OCI-LY1 (cell line): ENCODE measurements at regions not wholly inside any gene's neighbourhood (a gene's known extent, or its start where the extent isn't known, plus 50 kb on each side); places are given as distances from the start of the nearest gene placed in this dataset.

ENCODE experiments used
- H2AFZ ChIP-seq: fragments of 200-600 bp; sonication (generic), shearing (Covaris generic); 2 replicates; pipeline ENCODE4 v1.6.0; 2014; ENCODE audit warnings: antibody characterized with exemption, mild to moderate bottlenecking, low read length
- H3F3A ChIP-seq: fragments of 200-600 bp; sonication (generic), shearing (Covaris generic); 2 replicates; pipeline ENCODE4 v1.6.0; 2014; ENCODE audit warnings: mild to moderate bottlenecking, antibody characterized with exemption, low read length, moderate library complexity; ENCODE audit not compliant: insufficient read depth
- H3K27ac ChIP-seq: fragments of 200-600 bp; sonication (generic); 2 replicates; pipeline ENCODE4 v1.5.1; 2014; ENCODE audit warnings: low read length, mixed run types, mild to moderate bottlenecking, low read depth; ENCODE audit not compliant: poor library complexity, severe bottlenecking
- H3K27me3 ChIP-seq: fragments of 200-600 bp; sonication (generic); 2 replicates; pipeline ENCODE4 v1.6.0; 2014; ENCODE audit warnings: antibody characterized with exemption, mild to moderate bottlenecking, low read length, moderate library complexity; ENCODE audit not compliant: insufficient read depth
- H3K36me3 ChIP-seq: fragments of 200-600 bp; sonication (generic); 2 replicates; pipeline ENCODE4 v1.6.1; 2014; ENCODE audit warnings: mild to moderate bottlenecking, antibody characterized with exemption, low read length, moderate library complexity, mixed read lengths; ENCODE audit not compliant: insufficient read depth
- H3K4me1 ChIP-seq: fragments of 200-600 bp; sonication (generic); 2 replicates; pipeline ENCODE4 v1.5.1; 2014; ENCODE audit warnings: mild to moderate bottlenecking, low read length, moderate library complexity; ENCODE audit not compliant: insufficient read depth, severe bottlenecking
- H3K4me2 ChIP-seq: fragments of 200-600 bp; sonication (generic), shearing (Covaris generic); 2 replicates; pipeline ENCODE4 v1.6.1; 2014; ENCODE audit warnings: low read length
- H3K4me3 ChIP-seq: fragments of 200-600 bp; sonication (generic); 2 replicates; pipeline ENCODE4 v1.5.1; 2014; ENCODE audit warnings: low read length, low read depth, mild to moderate bottlenecking, mixed read lengths; ENCODE audit not compliant: poor library complexity, severe bottlenecking
- H3K79me2 ChIP-seq: fragments of 200-600 bp; shearing (Covaris generic); 2 replicates; pipeline ENCODE4 v1.6.1; 2016; ENCODE audit warnings: mixed run types, low read length, mixed read lengths; ENCODE audit not compliant: insufficient read depth
- H3K9ac ChIP-seq: fragments of 200-600 bp; sonication (generic), shearing (Covaris generic); 2 replicates; pipeline ENCODE4 v1.6.1; 2014; ENCODE audit warnings: mild to moderate bottlenecking, low read length, mixed read lengths
- H3K9me2 ChIP-seq: fragments of 200-600 bp; sonication (generic), shearing (Covaris generic); 2 replicates; pipeline ENCODE4 v1.6.1; 2014; ENCODE audit warnings: low read depth, mild to moderate bottlenecking, low read length, mixed read lengths
- H3K9me3 ChIP-seq: fragments of 200-600 bp; shearing (Covaris generic); 2 replicates; pipeline ENCODE4 v1.6.1; 2014; ENCODE audit warnings: low read length, mixed read lengths
- H4K20me1 ChIP-seq: fragments of 200-600 bp; sonication (generic), shearing (Covaris generic); 2 replicates; pipeline ENCODE4 v1.6.0; 2016; ENCODE audit warnings: mild to moderate bottlenecking, low read length; ENCODE audit not compliant: insufficient read depth
- CTCF ChIP-seq: fragments of 200-600 bp; sonication (generic), shearing (Covaris generic); IDR thresholded peaks from 2 replicates; pipeline ENCODE4 v1.5.1; 2017; ENCODE audit warnings: mild to moderate bottlenecking, antibody characterized with exemption, low read length, moderate library complexity, mixed read lengths
- EZH2 ChIP-seq: fragments of 200-600 bp; sonication (generic), shearing (Covaris generic); IDR thresholded peaks from 2 replicates; pipeline ENCODE4 v1.8.0; 2017; ENCODE audit warnings: borderline replicate concordance, mixed run types, mild to moderate bottlenecking, antibody characterized with exemption, low read length, moderate library complexity, mixed read lengths

GRCh38 chr5:142246258-142246657 is 78.6 kb downstream of the SPRY4 start:
- H3K4me2 ChIP-seq: no peak overlapping the region
- H3K9ac ChIP-seq: no peak overlapping the region
- no peak overlapping the region for H2AFZ ChIP-seq
- no peak overlapping the region for H3K27ac ChIP-seq
- no peaks in the 10 kb centered on the region for H4K20me1 ChIP-seq
- peaks cover 9% of the 10 kb centered on the region; the same call in 1 of the 2 replicates for H3K27me3 ChIP-seq
- H3F3A ChIP-seq: no peaks in the 10 kb centered on the region
- H3K9me3 ChIP-seq: 0 out of 2 replicates have a peak, but pooled peaks cover 2% of the 10 kb centered on the region
- H3K36me3 ChIP-seq: no peaks in the 10 kb centered on the region; the same call in 1 of the 2 replicates
- no peaks in the 10 kb centered on the region for H3K79me2 ChIP-seq
- TF ChIP-seq EZH2 (no peak), CTCF (no peak)
- H3K4me3 ChIP-seq: no peak overlapping the region
- H3K9me2 ChIP-seq: no peaks in the 10 kb centered on the region
- H3K4me1 ChIP-seq: no peaks in the 10 kb centered on the region

DNA sequence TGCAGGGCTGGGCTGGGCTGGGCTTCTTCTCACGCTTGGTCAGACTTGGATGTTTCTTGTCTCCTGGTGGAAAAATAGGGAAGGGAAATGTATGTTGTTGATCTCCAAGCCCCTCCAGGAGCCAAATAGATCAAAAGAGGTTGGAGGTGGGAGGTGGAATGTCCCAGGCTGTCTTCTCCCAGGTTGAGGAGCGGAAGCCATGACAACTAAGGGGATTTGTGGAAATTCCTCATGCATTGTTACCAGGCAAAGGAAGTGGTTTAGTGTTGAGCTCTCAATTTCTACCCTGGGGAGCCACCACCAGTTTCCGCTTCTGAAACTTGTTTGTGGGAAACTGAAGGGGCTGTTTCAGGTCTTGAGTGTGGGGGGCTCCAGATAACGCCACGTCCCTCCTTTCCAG is 79.0 kb downstream of the SPRY4 start:
- H3K27me3 ChIP-seq: peaks cover 9% of the 10 kb centered on the region; the same call in 1 of the 2 replicates
- H3K9me2 ChIP-seq: no peaks in the 10 kb centered on the region
- no peaks in the 10 kb centered on the region for H3K79me2 ChIP-seq
- no peaks in the 10 kb centered on the region for H4K20me1 ChIP-seq
- TF ChIP-seq EZH2 (no peak), CTCF (no peak)
- H2AFZ ChIP-seq: no peak overlapping the region
- H3K27ac ChIP-seq: no peak overlapping the region
- no peak overlapping the region for H3K4me2 ChIP-seq
- no peaks in the 10 kb centered on the region; the same call in 1 of the 2 replicates for H3K36me3 ChIP-seq
- H3K4me3 ChIP-seq: no peak overlapping the region
- no peaks in the 10 kb centered on the region for H3K4me1 ChIP-seq
- no peaks in the 10 kb centered on the region for H3F3A ChIP-seq
- H3K9ac ChIP-seq: no peak overlapping the region
- 0 out of 2 replicates have a peak, but pooled peaks cover 2% of the 10 kb centered on the region for H3K9me3 ChIP-seq

DNA sequence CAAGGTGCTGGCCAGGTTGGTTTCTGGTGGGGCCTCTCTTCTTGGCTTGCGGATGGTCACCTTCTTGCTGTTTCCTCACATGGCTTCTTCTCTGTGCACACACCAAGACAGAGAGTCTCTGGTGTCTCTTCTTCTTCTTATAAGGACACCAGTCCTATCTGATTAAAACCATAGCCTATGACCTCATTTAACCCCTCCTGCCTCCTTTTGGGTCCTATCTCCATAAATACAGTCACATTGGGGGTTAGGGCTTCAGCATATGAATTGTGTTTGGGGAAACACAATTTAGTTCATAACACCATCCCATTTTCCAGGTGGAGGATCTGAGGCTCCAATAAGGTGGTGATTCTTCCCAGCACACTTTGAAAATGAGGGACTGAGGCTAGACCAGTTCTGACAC is 80.4 kb downstream of the SPRY4 start:
- no peaks in the 10 kb centered on the region for H3K9me2 ChIP-seq
- TF ChIP-seq EZH2 (no peak), CTCF (no peak)
- 0 out of 2 replicates have a peak, but pooled peaks cover 2% of the 10 kb centered on the region for H3K9me3 ChIP-seq
- no peaks in the 10 kb centered on the region for H3K4me1 ChIP-seq
- H3K4me3 ChIP-seq: no peak overlapping the region
- H3K9ac ChIP-seq: no peak overlapping the region
- no peaks in the 10 kb centered on the region for H3F3A ChIP-seq
- no peak overlapping the region for H3K27ac ChIP-seq
- no peaks in the 10 kb centered on the region for H4K20me1 ChIP-seq
- no peak overlapping the region for H2AFZ ChIP-seq
- no peak overlapping the region for H3K4me2 ChIP-seq
- peaks cover 9% of the 10 kb centered on the region; the same call in 1 of the 2 replicates for H3K27me3 ChIP-seq
- H3K36me3 ChIP-seq: no peaks in the 10 kb centered on the region; the same call in 1 of the 2 replicates
- no peaks in the 10 kb centered on the region for H3K79me2 ChIP-seq
